ENCODE measurements at regions not wholly inside any gene's neighbourhood (a gene's known extent, or its start where the extent isn't known, plus 50 kb on each side); places are given as distances from the start of the nearest gene placed in this dataset.

GRCh38 chr2:7117076-7117475, 199.9 kb downstream of the RNF144A start:
- Histone ChIP-seq H3K4me3 (ENCODE audit: low read length in 2 of 2) (no peak overlapping the region), H2BK5ac (ENCODE audit: low read length) (no peak overlapping the region), H2AFZ (ENCODE audit: low read length) (no peak overlapping the region), H3K36me3 (replicated peaks in 1 of 2; ENCODE audit: control insufficient read depth in 2 of 2, insufficient read depth in 2 of 2, low read length in 2 of 2) (no peaks in the 10 kb centered on the region), H2AK5ac (ENCODE audit: low read depth, low read length) (no peak overlapping the region), H2BK15ac (ENCODE audit: low read length) (no peak overlapping the region), H4K91ac (ENCODE audit: low read depth, low read length, poor library complexity) (no peak overlapping the region), H3K23ac (ENCODE audit: low read depth, low read length, poor library complexity) (no peak overlapping the region), H3K4ac (ENCODE audit: low read length) (no peak overlapping the region), H3K27ac (replicated peaks; ENCODE audit: low read length) (no peak overlapping the region), H2BK12ac (ENCODE audit: low read length) (no peak overlapping the region), H3K18ac (ENCODE audit: low read length) (no peak overlapping the region), H3K9me3 (replicated peaks in 1 of 2; ENCODE audit: control insufficient read depth in 2 of 2, insufficient read depth in 1 of 2, low read depth in 1 of 2, low read length in 2 of 2) (peaks cover 2 to 4% of the 10 kb centered on the region in 2 donors), H3K4me1 (ENCODE audit: control insufficient read depth in 2 of 2, insufficient read depth in 1 of 2, low read depth in 1 of 2, low read length in 2 of 2) (peaks cover 0 to 6% of the 10 kb centered on the region in 2 donors), H3K79me1 (ENCODE audit: low read depth, low read length) (no peaks in the 10 kb centered on the region), H3K14ac (ENCODE audit: low read length) (no peak overlapping the region), H4K8ac (ENCODE audit: low read depth, low read length) (no peak overlapping the region), H3K4me2 (ENCODE audit: insufficient read depth, low read length, poor library complexity, severe bottlenecking) (no peak overlapping the region), H3K27me3 (ENCODE audit: control insufficient read depth in 3 of 3, insufficient read depth in 3 of 3, low read depth in 1 of 3, low read length in 3 of 3) (no peaks in the 10 kb centered on the region), H3K9ac (ENCODE audit: low read depth, low read length, poor library complexity) (no peak overlapping the region), H2BK120ac (ENCODE audit: low read depth, low read length) (no peak overlapping the region)
- no peak for DNase-seq (ENCODE audit: low spot score)
- no CpG with 5 or more reads among the region's 8 CpGs for WGBS, 2 donors (ENCODE audit: extremely low coverage in 2 of 2, insufficient read length in 2 of 2, insufficient replicate concordance in 1 of 2)

GRCh38 chr2:7118606-7119131, 201.5 kb downstream of the RNF144A start:
- no peak overlapping the region for H3K23ac ChIP-seq (ENCODE audit: low read depth, low read length, poor library complexity)
- no peaks in the 10 kb centered on the region for H3K36me3 ChIP-seq (replicated peaks in 1 of 2; ENCODE audit: control insufficient read depth in 2 of 2, insufficient read depth in 2 of 2, low read length in 2 of 2)
- no peak overlapping the region for H3K14ac ChIP-seq (ENCODE audit: low read length)
- no peak overlapping the region for H2BK15ac ChIP-seq (ENCODE audit: low read length)
- no peak overlapping the region for H3K9ac ChIP-seq (ENCODE audit: low read depth, low read length, poor library complexity)
- no peaks in the 10 kb centered on the region for H3K27me3 ChIP-seq (ENCODE audit: control insufficient read depth in 3 of 3, insufficient read depth in 3 of 3, low read depth in 1 of 3, low read length in 3 of 3)
- no peak for DNase-seq (ENCODE audit: low spot score)
- H2AFZ ChIP-seq (ENCODE audit: low read length) = no peak overlapping the region
- no peak overlapping the region for H3K4me2 ChIP-seq (ENCODE audit: insufficient read depth, low read length, poor library complexity, severe bottlenecking)
- no peaks in the 10 kb centered on the region for H3K79me1 ChIP-seq (ENCODE audit: low read depth, low read length)
- peaks cover 2 to 4% of the 10 kb centered on the region in 2 donors for H3K9me3 ChIP-seq (replicated peaks in 1 of 2; ENCODE audit: control insufficient read depth in 2 of 2, insufficient read depth in 1 of 2, low read depth in 1 of 2, low read length in 2 of 2)
- no peak overlapping the region for H2AK5ac ChIP-seq (ENCODE audit: low read depth, low read length)
- no peak overlapping the region for H3K27ac ChIP-seq (replicated peaks; ENCODE audit: low read length)
- no peak overlapping the region for H2BK120ac ChIP-seq (ENCODE audit: low read depth, low read length)
- H3K4ac ChIP-seq (ENCODE audit: low read length) = no peak overlapping the region
- no CpG with 5 or more reads among the region's 5 CpGs for WGBS, 2 donors (ENCODE audit: extremely low coverage in 2 of 2, insufficient read length in 2 of 2, insufficient replicate concordance in 1 of 2)
- H2BK5ac ChIP-seq (ENCODE audit: low read length) = no peak overlapping the region
- H3K4me1 ChIP-seq (ENCODE audit: control insufficient read depth in 2 of 2, insufficient read depth in 1 of 2, low read depth in 1 of 2, low read length in 2 of 2) = peaks cover 0 to 6% of the 10 kb centered on the region in 2 donors
- no peak overlapping the region for H4K91ac ChIP-seq (ENCODE audit: low read depth, low read length, poor library complexity)
- H4K8ac ChIP-seq (ENCODE audit: low read depth, low read length) = no peak overlapping the region
- H2BK12ac ChIP-seq (ENCODE audit: low read length) = no peak overlapping the region
- H3K4me3 ChIP-seq (ENCODE audit: low read length in 2 of 2) = no peak overlapping the region
- H3K18ac ChIP-seq (ENCODE audit: low read length) = no peak overlapping the region

DNA sequence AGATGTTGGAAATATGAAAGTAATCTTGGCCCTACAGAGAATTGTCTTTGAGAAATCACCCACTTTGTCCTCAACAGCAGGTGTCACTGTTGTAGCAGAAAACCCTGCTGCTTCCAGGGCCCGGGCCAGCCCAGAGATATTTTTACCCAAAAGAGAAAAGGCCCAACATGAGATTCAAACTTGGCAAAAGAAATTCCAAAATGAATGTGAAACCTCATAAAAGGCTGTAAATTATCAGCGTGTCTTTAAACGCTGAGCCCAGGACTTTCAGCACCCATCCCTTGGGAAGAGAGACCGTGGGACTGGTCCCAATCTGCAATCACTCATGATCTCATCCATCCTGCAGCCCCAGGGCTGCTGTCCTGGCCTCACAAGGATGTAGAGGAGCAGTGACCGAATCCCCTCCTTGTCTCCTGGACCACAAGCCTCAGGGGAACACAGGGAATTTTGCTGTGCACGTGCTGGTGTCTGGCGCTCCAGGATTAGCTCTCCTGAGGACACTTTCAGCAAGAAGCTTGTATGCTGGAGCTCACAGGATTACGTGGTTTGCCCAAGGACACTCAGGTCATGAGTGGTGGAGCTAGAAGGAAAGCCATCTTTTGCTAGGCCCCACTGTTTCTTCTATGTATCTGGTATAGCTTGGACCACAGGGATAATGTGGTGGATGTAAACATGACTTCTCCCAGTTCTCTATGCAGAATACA, 202.1 kb downstream of the RNF144A start:
- H3K23ac ChIP-seq (ENCODE audit: low read depth, low read length, poor library complexity) = no peak overlapping the region
- peaks cover 0 to 6% of the 10 kb centered on the region in 2 donors for H3K4me1 ChIP-seq (ENCODE audit: control insufficient read depth in 2 of 2, insufficient read depth in 1 of 2, low read depth in 1 of 2, low read length in 2 of 2)
- H2AK5ac ChIP-seq (ENCODE audit: low read depth, low read length) = no peak overlapping the region
- H3K14ac ChIP-seq (ENCODE audit: low read length) = no peak overlapping the region
- no peak overlapping the region for H2BK12ac ChIP-seq (ENCODE audit: low read length)
- H3K4me2 ChIP-seq (ENCODE audit: insufficient read depth, low read length, poor library complexity, severe bottlenecking) = no peak overlapping the region
- no peak overlapping the region for H4K91ac ChIP-seq (ENCODE audit: low read depth, low read length, poor library complexity)
- H3K4ac ChIP-seq (ENCODE audit: low read length) = no peak overlapping the region
- H2BK15ac ChIP-seq (ENCODE audit: low read length) = no peak overlapping the region
- H3K27me3 ChIP-seq (ENCODE audit: control insufficient read depth in 3 of 3, insufficient read depth in 3 of 3, low read depth in 1 of 3, low read length in 3 of 3) = no peaks in the 10 kb centered on the region
- peak overlapping the region; percentile 48 for H2AFZ ChIP-seq (ENCODE audit: low read length)
- H3K9me3 ChIP-seq (replicated peaks in 1 of 2; ENCODE audit: control insufficient read depth in 2 of 2, insufficient read depth in 1 of 2, low read depth in 1 of 2, low read length in 2 of 2) = no peaks in the 10 kb centered on the region
- H3K18ac ChIP-seq (ENCODE audit: low read length) = peak overlapping the region; percentile 63
- no peaks in the 10 kb centered on the region for H3K79me1 ChIP-seq (ENCODE audit: low read depth, low read length)
- peak; percentile 50 for DNase-seq (ENCODE audit: low spot score)
- H4K8ac ChIP-seq (ENCODE audit: low read depth, low read length) = no peak overlapping the region
- no CpG with 5 or more reads among the region's 8 CpGs for WGBS, 2 donors (ENCODE audit: extremely low coverage in 2 of 2, insufficient read length in 2 of 2, insufficient replicate concordance in 1 of 2)
- H3K27ac ChIP-seq (replicated peaks; ENCODE audit: low read length) = no peak overlapping the region
- no peak overlapping the region for H2BK120ac ChIP-seq (ENCODE audit: low read depth, low read length)
- no peak overlapping the region for H2BK5ac ChIP-seq (ENCODE audit: low read length)
- no peaks in the 10 kb centered on the region for H3K36me3 ChIP-seq (replicated peaks in 1 of 2; ENCODE audit: control insufficient read depth in 2 of 2, insufficient read depth in 2 of 2, low read length in 2 of 2)
- H3K4me3 ChIP-seq (ENCODE audit: low read length in 2 of 2) = peak overlapping the region in 1 of 2 donors; percentile 22
- no peak overlapping the region for H3K9ac ChIP-seq (ENCODE audit: low read depth, low read length, poor library complexity)

DNA sequence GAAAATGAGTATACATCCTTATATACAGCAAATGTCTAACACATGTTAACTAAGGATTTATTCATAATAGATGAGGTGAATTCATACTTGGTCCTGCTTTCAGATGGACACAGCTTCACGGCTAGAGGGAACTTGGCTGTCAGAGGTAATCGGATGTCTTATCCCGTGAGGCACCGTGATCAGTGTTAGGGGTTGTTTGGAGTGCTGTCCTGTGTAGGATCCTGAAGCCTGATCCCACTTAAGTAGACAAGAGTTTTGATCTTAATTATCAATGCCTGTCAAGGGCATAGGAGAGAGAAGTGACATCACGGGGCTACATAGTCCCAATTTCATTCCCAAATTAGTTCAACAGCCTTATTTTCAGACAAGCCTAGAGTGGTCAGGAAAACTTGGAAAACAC, 204.6 kb downstream of the RNF144A start:
- Histone ChIP-seq H3K4ac (ENCODE audit: low read length) (no peak overlapping the region), H3K18ac (ENCODE audit: low read length) (no peak overlapping the region), H3K79me1 (ENCODE audit: low read depth, low read length) (no peaks in the 10 kb centered on the region), H3K27ac (replicated peaks; ENCODE audit: low read length) (no peak overlapping the region), H3K9me3 (replicated peaks in 1 of 2; ENCODE audit: control insufficient read depth in 2 of 2, insufficient read depth in 1 of 2, low read depth in 1 of 2, low read length in 2 of 2) (no peaks in the 10 kb centered on the region), H3K14ac (ENCODE audit: low read length) (no peak overlapping the region), H4K8ac (ENCODE audit: low read depth, low read length) (no peak overlapping the region), H3K4me3 (ENCODE audit: low read length in 2 of 2) (no peak overlapping the region), H3K4me1 (ENCODE audit: control insufficient read depth in 2 of 2, insufficient read depth in 1 of 2, low read depth in 1 of 2, low read length in 2 of 2) (peaks cover 0 to 6% of the 10 kb centered on the region in 2 donors), H3K27me3 (ENCODE audit: control insufficient read depth in 3 of 3, insufficient read depth in 3 of 3, low read depth in 1 of 3, low read length in 3 of 3) (no peaks in the 10 kb centered on the region), H3K23ac (ENCODE audit: low read depth, low read length, poor library complexity) (no peak overlapping the region), H2AFZ (ENCODE audit: low read length) (no peak overlapping the region), H2BK12ac (ENCODE audit: low read length) (no peak overlapping the region), H2BK120ac (ENCODE audit: low read depth, low read length) (no peak overlapping the region), H3K4me2 (ENCODE audit: insufficient read depth, low read length, poor library complexity, severe bottlenecking) (no peak overlapping the region), H2BK5ac (ENCODE audit: low read length) (no peak overlapping the region), H2BK15ac (ENCODE audit: low read length) (no peak overlapping the region), H3K36me3 (replicated peaks in 1 of 2; ENCODE audit: control insufficient read depth in 2 of 2, insufficient read depth in 2 of 2, low read length in 2 of 2) (no peaks in the 10 kb centered on the region), H4K91ac (ENCODE audit: low read depth, low read length, poor library complexity) (no peak overlapping the region), H2AK5ac (ENCODE audit: low read depth, low read length) (no peak overlapping the region), H3K9ac (ENCODE audit: low read depth, low read length, poor library complexity) (no peak overlapping the region)
- WGBS, 2 donors (ENCODE audit: extremely low coverage in 2 of 2, insufficient read length in 2 of 2, insufficient replicate concordance in 1 of 2) = no CpG with 5 or more reads among the region's 5 CpGs
- no peak for DNase-seq (ENCODE audit: low spot score)

All from neuronal stem cell (in vitro differentiated cells).